ENCODE measurements at regions not wholly inside any gene's neighbourhood (a gene's known extent, or its start where the extent isn't known, plus 50 kb on each side); places are given as distances from the start of the nearest gene placed in this dataset.
A peak's percentile ranks its signal among the peaks of the same experiment; 100 is the strongest.

GRCh38 chr14:71273366-71273765, 366.1 kb downstream of the PCNX1 start:
- no peak for DNase-seq (ENCODE audit: low read depth)
- H3K4me3 ChIP-seq (ENCODE audit: low read depth, low read length) = no peak overlapping the region
- no peak for TF ChIP-seq CTCF (conservative IDR thresholded peaks at IDR 0.05; ENCODE audit: low read depth, low read length)

GRCh38 chr14:71284048-71284447, 376.8 kb downstream of the PCNX1 start:
- no peak for DNase-seq (ENCODE audit: low read depth)
- no peak for TF ChIP-seq CTCF (conservative IDR thresholded peaks at IDR 0.05; ENCODE audit: low read depth, low read length)
- H3K4me3 ChIP-seq (ENCODE audit: low read depth, low read length) = no peak overlapping the region

DNA sequence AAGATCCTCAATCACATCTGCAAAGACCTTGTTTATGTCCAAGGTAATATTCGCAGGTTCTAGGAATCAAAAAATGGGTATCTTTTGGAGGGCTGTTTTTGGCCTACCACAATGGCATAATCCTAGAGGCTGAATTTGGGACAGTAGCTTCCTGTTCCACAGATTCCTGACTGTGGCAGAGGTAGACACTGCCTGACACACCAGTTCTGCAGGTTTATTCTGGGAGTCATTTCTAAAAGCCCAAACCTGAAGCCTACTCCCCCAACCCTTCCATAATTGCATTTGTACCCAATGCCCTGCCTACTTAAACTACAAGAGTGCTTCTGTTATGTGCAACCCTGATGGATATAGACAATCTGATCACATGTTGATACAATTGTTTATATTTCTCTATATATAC, 378.9 kb downstream of the PCNX1 start:
- H3K4me3 ChIP-seq (ENCODE audit: low read depth, low read length) = no peak overlapping the region
- no peak for TF ChIP-seq CTCF (conservative IDR thresholded peaks at IDR 0.05; ENCODE audit: low read depth, low read length)
- no peak for DNase-seq (ENCODE audit: low read depth)

GRCh38 chr14:71287567-71287966, 380.3 kb downstream of the PCNX1 start:
- no peak overlapping the region for H3K4me3 ChIP-seq (ENCODE audit: low read depth, low read length)
- TF ChIP-seq CTCF (conservative IDR thresholded peaks at IDR 0.05; ENCODE audit: low read depth, low read length) = no peak
- DNase-seq (ENCODE audit: low read depth) = no peak

- TF ChIP-seq CTCF (conservative IDR thresholded peaks at IDR 0.05; ENCODE audit: low read depth, low read length) = no peak
- no peak for DNase-seq (ENCODE audit: low read depth)
- H3K4me3 ChIP-seq (ENCODE audit: low read depth, low read length) = no peak overlapping the region
These were observed 382.3 kb downstream of the PCNX1 start for GRCh38 chr14:71289536-71289935.

DNA sequence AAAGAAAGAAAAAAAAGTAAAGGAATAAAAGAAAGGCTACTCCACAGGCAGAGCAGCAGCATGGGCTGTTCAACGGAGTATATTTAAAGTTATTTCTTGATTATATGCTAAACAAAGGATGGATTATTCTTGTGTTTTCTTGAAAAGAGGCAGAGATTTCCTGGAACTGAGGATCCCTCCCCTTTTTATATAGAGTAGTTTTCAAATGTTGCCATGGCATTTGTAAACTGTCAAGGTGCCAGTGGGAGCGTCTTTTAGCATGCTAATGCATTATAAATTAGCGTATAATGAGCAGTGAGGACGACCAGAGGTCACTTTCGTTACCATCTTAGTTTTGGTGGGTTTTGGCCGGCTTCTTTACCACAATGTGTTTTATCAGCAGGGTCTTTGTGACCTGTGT, 383.0 kb downstream of the PCNX1 start:
- no peak for TF ChIP-seq CTCF (conservative IDR thresholded peaks at IDR 0.05; ENCODE audit: low read depth, low read length)
- DNase-seq (ENCODE audit: low read depth) = no peak
- H3K4me3 ChIP-seq (ENCODE audit: low read depth, low read length) = no peak overlapping the region

GRCh38 chr14:71290960-71291466, 383.8 kb downstream of the PCNX1 start:
- TF ChIP-seq CTCF (conservative IDR thresholded peaks at IDR 0.05; ENCODE audit: low read depth, low read length) = peak; percentile 2
- DNase-seq (ENCODE audit: low read depth) = peak; percentile 78
- no peak overlapping the region for H3K4me3 ChIP-seq (ENCODE audit: low read depth, low read length)

Measured in choroid plexus epithelial cell (primary cell).